AG08396 (cell line): ENCODE measurements at regions not wholly inside any gene's neighbourhood (a gene's known extent, or its start where the extent isn't known, plus 50 kb on each side); places are given as distances from the start of the nearest gene placed in this dataset.
"Not testable (repeated sequence)": the region's sequence is repeated elsewhere in the genome, so short reads cannot be mapped to it uniquely, and the experiment has no call there.

Source experiments
- DNase-seq: peaks from one replicate; pipeline ENCODE4 v3.0.0; 2012; ENCODE audit warnings: low spot score, mixed read lengths

DNA sequence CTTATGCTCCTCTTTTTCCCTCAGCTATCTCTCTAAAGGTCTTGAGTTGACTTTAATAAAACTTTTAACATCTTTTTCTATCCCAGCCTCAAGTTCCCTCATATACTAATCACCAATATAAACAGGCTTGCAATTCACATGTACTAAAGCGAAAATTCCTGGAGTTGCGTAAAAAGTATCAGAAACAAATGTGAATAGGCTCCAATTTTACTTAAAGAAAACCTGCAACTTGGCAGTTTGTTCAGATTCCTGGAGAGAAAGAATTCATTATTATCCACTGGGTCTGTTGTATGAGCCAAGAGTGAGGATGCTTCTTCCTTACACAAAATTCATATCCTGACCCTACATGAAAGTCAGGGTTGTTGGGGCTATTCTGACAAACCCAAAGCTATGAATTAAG lies 384.2 kb downstream of the DTWD2 start:
- DNase-seq, result no peak

- no peak for DNase-seq
Measured at GRCh38 chr5:118603278-118603677, 385.1 kb downstream of the DTWD2 start.

DNA sequence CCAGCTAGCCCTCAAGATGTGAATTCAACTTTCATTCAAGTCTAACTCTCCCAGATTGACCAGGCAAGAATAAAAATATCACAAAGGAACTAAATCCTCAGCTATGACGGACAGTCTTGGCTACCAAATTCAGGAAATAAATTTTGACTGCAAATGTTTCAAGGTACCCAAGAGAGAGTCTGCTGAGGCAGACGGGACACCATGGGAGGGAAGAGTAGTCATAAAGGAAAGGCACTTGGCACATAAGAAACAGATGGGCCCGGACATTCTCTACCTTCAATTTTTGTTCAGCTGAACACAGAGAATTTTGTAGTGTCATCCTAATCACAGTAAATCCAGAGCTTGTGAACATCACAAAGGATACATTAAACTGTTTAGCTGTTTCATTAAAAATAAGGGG lies 390.0 kb downstream of the DTWD2 start:
- no peak for DNase-seq

- no peak for DNase-seq
Measured at GRCh38 chr5:118597543-118597942, 390.8 kb downstream of the DTWD2 start.

DNA sequence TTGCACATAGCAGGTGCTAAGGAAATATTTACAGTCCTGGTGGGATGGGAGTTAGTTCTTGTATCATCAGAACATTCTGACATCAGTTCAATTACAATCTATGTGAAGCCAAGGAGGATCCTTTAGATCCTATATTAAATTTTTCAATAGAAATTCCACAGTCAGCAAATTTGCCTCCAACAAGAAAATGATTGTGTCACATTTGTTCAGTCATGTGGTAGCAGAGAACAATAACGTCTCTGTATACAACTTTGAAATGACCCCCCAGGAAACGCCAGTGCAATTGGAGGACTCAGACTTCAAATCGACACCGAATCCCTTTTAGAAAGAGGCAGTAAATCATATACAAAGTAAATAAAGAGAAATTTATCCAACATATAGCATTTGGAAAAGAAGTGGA lies 392.1 kb downstream of the DTWD2 start:
- no peak for DNase-seq

DNA sequence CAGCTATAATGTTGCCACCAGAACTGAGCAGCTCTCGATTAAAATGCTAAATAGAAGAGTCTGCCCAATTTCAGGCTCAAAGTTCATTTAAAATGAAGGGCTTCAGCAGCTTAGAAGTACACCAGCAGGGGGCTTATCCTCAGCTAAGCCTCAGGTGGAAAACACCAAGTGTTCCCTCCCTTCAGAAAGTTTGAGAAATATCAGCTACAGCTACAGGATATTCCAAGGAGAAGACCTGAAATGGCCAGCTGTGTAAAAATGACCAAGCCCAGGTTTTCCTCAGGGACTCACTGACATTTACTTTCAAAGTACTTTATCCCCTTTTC lies 395.4 kb downstream of the DTWD2 start:
- no peak for DNase-seq

DNA sequence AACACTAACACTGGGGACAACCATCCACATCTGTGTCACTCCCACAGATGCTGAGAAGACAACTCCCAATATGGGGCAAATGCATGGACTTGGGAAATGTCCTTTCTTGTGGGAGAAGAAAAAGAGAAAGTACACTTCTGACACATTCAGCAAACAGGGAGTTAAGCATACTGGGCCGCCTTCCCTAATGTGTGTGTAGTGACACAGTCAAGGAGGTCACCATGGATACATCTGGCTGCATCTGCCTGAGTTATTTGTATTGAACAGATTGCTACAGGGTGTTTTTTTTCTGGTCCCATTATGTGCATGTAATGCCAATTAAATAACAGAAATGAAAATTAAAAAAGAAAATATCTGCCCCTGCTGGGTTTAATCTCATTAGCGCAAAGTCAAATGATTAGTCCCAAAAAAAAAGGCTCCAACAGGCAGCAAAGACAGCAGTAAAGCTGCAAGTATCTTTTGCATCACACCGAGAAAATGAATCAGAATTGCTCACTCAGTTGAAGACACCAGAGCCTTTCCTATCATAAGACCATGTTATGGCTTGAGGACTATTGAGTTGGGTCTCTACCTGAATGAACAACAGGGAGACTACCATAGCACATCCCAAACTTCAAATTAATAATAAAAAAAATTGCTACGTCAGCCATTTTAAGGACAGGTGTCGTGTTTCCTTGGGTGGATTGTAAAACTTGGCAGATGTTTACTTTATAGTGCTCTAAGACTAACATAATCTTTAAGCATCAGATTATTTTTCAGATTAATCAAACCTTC lies 395.9 kb downstream of the DTWD2 start:
- no peak for DNase-seq

- no peak for DNase-seq
Measured at GRCh38 chr5:118590806-118591205, 397.5 kb downstream of the DTWD2 start.

DNA sequence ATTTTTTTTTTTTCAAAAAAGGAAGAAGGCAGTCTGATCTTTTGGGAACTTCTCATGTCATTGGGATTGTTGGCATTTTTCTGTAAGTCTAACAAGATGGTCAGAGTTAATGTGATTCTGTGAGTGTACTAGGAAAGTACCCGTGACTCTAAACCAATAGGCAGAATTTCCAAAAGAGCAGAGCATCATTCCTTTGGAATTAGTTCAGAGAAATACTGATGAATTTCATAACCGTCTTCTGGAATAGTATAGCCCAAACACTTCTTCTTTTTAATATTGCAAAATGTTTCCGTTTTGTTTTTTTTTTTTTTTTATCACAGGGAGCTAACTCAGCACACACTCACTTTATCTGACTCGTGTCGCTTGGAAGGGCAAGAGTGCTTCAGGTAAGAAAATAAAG lies 407.4 kb downstream of the DTWD2 start:
- DNase-seq, result no peak

GRCh38 chr5:118578093-118578492 lies 410.3 kb downstream of the DTWD2 start:
- DNase-seq, result no peak

DNA sequence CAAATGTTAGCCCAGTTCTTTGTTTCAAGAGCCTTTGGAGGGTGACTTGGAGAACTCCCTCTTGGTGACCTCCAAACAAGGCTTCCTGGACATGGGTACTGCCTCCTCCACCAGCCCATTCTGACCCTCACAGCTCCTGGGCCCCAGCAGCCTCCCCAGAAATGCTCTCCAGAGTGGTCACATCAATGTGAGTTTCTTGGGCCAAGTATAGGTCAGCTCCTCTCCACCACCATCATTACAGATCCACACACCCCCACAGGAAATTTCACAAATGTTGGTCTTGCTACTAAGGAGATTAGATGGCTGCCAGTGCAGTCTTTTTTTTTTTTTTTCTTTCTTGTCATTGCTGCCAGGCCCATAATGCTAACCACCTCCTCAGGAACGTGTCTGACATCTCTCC lies 410.7 kb downstream of the DTWD2 start:
- no peak for DNase-seq

- not testable (repeated sequence) for DNase-seq
Measured at GRCh38 chr5:118570276-118570675, 418.1 kb downstream of the DTWD2 start.

- not testable (repeated sequence) for DNase-seq
Measured at GRCh38 chr5:118569596-118569995, 418.8 kb downstream of the DTWD2 start.

- DNase-seq, result no peak
Measured at GRCh38 chr5:118565335-118565971, 422.9 kb downstream of the DTWD2 start.

GRCh38 chr5:118561971-118562370 lies 426.4 kb downstream of the DTWD2 start:
- DNase-seq, result no peak

GRCh38 chr5:118561235-118561634 lies 427.1 kb downstream of the DTWD2 start:
- DNase-seq, result no peak

DNA sequence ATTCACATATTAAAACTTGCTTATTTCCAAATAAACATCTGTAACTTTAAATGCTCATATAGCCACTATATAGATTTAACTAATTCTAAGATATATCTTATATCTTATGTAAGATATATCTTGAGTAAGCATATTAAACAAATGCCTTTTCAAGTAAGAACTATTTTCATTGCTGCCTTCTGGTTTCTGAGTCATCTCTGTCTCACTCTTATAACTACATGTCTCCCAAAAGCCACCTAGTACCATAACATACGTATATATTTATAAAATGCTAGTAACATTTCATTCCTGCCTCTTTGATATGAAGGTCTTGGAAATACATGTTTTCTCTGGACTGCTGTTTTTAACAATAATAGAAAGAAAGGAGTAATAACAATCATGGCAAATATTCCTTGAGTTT lies 429.5 kb downstream of the DTWD2 start:
- DNase-seq, result no peak

- no peak for DNase-seq
Measured at GRCh38 chr5:118557251-118557661, 431.1 kb downstream of the DTWD2 start.

DNA sequence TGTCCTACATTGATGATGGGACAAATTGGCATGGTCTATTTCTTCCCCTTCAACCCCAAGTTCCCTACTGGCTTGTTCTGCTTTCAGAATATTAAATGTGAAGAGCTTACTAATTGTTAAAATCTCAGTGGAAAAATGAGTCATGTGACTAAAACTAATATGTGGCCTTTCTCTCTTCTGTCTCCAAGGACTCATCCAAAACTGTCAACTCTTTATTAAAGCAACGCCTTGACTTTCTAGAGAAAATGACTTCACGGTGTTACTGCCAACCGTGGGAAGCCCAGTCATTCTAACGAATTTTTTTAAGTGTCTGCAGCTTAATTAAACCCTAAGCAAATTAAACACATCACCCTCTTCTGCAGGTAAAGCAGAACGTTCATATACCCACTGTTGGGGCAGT lies 431.6 kb downstream of the DTWD2 start:
- no peak for DNase-seq

GRCh38 chr5:118555727-118556126 lies 432.6 kb downstream of the DTWD2 start:
- DNase-seq, result no peak

GRCh38 chr5:118554981-118555380 lies 433.4 kb downstream of the DTWD2 start:
- DNase-seq, result no peak

DNA sequence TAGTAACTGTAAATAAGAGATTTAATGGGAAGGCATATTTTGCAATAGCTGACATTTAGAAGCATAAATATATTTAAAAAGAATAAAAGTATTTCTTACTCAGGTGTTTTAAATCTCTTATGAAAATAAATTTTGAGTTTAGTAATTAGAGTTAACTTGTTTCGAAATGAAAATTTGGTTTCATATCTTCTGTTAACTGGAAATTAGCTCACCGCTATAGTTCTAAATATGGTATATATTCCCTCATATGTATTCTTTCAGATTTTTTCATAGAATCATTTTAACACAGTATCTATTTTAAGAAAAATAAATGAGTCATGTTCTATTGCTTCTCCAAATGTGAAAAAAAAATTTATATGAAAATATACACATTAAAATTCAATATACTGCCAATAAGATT lies 434.1 kb downstream of the DTWD2 start:
- DNase-seq, result no peak

DNA sequence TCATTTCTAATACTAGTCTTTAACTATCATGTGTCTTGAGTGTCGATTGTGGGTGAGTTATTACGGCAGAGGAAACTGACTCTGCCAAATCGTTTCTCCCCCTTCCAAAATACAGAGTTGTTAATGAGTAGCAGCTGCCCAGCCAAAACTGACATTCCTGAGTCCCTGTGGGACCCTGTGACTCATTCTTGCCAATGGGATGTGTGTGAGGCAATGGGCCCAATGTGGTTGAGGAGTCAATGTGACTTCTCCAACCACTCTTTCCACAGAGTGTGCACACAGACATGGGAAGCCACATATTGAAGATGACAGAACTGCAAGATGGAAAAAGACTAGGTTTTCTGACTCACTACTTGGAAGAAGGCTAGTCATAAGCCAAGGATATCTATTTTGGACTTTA lies 434.7 kb downstream of the DTWD2 start:
- DNase-seq, result peak; percentile 72

DNA sequence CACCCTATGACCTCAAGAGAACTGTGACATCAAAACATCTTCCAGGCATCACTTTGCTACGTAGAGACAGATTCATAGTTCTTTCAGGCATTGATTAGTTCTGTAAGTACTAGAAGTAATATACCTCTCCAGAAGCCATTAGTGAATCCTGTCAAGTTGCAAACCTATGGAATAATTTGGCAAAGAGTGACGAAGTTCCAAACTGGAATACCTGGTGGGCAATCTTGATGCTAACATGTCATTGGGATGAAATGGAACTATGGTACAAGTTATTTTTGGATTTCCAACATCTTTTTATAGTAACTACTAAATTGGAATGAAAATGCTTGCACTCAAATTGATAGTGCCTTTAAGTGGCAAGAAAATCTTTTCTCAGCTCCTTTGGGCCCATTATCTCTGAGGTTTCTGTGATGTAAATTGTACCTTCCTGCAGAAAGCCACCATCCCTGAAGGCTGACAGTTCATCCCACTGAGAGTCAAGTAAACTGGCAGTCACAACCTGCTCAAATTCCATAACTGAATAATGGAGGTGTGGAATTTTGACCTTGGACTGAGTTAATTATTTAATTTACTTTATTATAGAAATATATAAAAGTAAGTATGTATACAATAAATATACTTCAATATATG lies 435.5 kb downstream of the DTWD2 start:
- DNase-seq, result no peak
